GM19239 (cell line): ENCODE measurements at regions not wholly inside any gene's neighbourhood (a gene's known extent, or its start where the extent isn't known, plus 50 kb on each side); places are given as distances from the start of the nearest gene placed in this dataset.
A peak's percentile ranks its signal among the peaks of the same experiment; 100 is the strongest.
"Not testable (repeated sequence)": the region's sequence is repeated elsewhere in the genome, so short reads cannot be mapped to it uniquely, and the experiment has no call there.

Experiments used
- DNase-seq: peaks from one replicate; pipeline ENCODE4 v3.0.0; 2011; ENCODE audit warnings: low spot score; ENCODE audit not compliant: insufficient read length
- FAIRE-seq: peaks from 2 replicates; lab custom pipeline; 2011; peaks lifted over from hg19 to GRCh38; lab: Jason Lieb, UNC

- DNase-seq: no peak
Measured at GRCh38 chr6:10078581-10078980, 336.3 kb downstream of the TFAP2A start.

GRCh38 chr6:10074726-10075125 is 340.1 kb downstream of the TFAP2A start:
- DNase-seq, FAIRE-seq: not testable (repeated sequence)

More at GRCh38 chr6:10078581-10078980, 336.3 kb downstream of the TFAP2A start:
- no peak for FAIRE-seq

- DNase-seq (no peak), FAIRE-seq (no peak)
Measured at GRCh38 chr6:10073341-10073740, 341.5 kb downstream of the TFAP2A start.

- DNase-seq: no peak
- FAIRE-seq: no peak
Measured at GRCh38 chr6:10071631-10072220, 343.1 kb downstream of the TFAP2A start.

GRCh38 chr6:10060004-10060403 is 354.9 kb downstream of the TFAP2A start:
- no peak for FAIRE-seq

GRCh38 chr6:10054672-10055071 is 360.2 kb downstream of the TFAP2A start:
- no peak for DNase-seq
- FAIRE-seq: no peak

More at GRCh38 chr6:10060004-10060403, 354.9 kb downstream of the TFAP2A start:
- DNase-seq: no peak

- DNase-seq (no peak), FAIRE-seq (no peak)
Measured at GRCh38 chr6:10051283-10051682, 363.6 kb downstream of the TFAP2A start.

- DNase-seq (no peak), FAIRE-seq (no peak)
Measured at GRCh38 chr6:10048370-10049297, 366.2 kb downstream of the TFAP2A start.

- FAIRE-seq: no peak
- DNase-seq: no peak
Measured at GRCh38 chr6:10042280-10042679, 372.6 kb downstream of the TFAP2A start.

- FAIRE-seq: no peak
- DNase-seq: no peak
Measured at GRCh38 chr6:10033223-10033829, 381.5 kb downstream of the TFAP2A start.

- no peak for DNase-seq
- no peak for FAIRE-seq
Measured at GRCh38 chr6:10031617-10032016, 383.3 kb downstream of the TFAP2A start.

- DNase-seq: no peak
- peak; percentile 18 for FAIRE-seq
Measured at GRCh38 chr6:10030942-10031537, 383.8 kb downstream of the TFAP2A start.

- DNase-seq (no peak), FAIRE-seq (no peak)
Measured at GRCh38 chr6:10028222-10028621, 386.7 kb downstream of the TFAP2A start.

- no peak for FAIRE-seq
- no peak for DNase-seq
Measured at GRCh38 chr6:10019851-10020250, 395.0 kb downstream of the TFAP2A start.

GRCh38 chr6:10014557-10014956 is 400.3 kb downstream of the TFAP2A start:
- DNase-seq (no peak), FAIRE-seq (no peak)

GRCh38 chr6:10000551-10000950 is 414.3 kb downstream of the TFAP2A start:
- FAIRE-seq: no peak
- no peak for DNase-seq

GRCh38 chr6:9999796-10000195 is 415.1 kb downstream of the TFAP2A start:
- DNase-seq (no peak), FAIRE-seq (no peak)

GRCh38 chr6:9986273-9986672 is 428.6 kb downstream of the TFAP2A start:
- no peak for DNase-seq

GRCh38 chr6:9985481-9985880 is 429.4 kb downstream of the TFAP2A start:
- FAIRE-seq (no peak), DNase-seq (no peak)

More at GRCh38 chr6:9986273-9986672, 428.6 kb downstream of the TFAP2A start:
- no peak for FAIRE-seq

GRCh38 chr6:9984607-9985006 is 430.3 kb downstream of the TFAP2A start:
- no peak for DNase-seq
- no peak for FAIRE-seq

GRCh38 chr6:9983168-9983567 is 431.7 kb downstream of the TFAP2A start:
- no peak for FAIRE-seq
- no peak for DNase-seq
